Motor neuron (in vitro differentiated cells): ENCODE measurements at regions not wholly inside any gene's neighbourhood (a gene's known extent, or its start where the extent isn't known, plus 50 kb on each side); places are given as distances from the start of the nearest gene placed in this dataset.

Source experiments
- ATAC-seq, 8 experiments: fragments of 200-7000 bp; cut with Tn5 transposase; replicated peaks in 6 of 8; 2 replicates each; pipeline ENCODE4 v1.8.0; 2021; ENCODE audit warnings: mild to moderate bottlenecking in 8 of 8, moderate library complexity in 8 of 8
- H3K27ac ChIP-seq, 2 donors: fragments of 250-450 bp; sonication (Bioruptor Pico); 2 replicates each; pipeline ENCODE4 v1.9.0; 2021; ENCODE audit warnings: antibody characterized with exemption in 2 of 2, mild to moderate bottlenecking in 2 of 2, moderate library complexity in 1 of 2
- H3K4me1 ChIP-seq, 2 donors: fragments of 250-450 bp; sonication (Bioruptor Pico); replicated peaks in 1 of 2; 2 replicates each; pipeline ENCODE4 v1.6.1; 2021; ENCODE audit warnings: antibody characterized with exemption in 2 of 2, mild to moderate bottlenecking in 2 of 2, moderate library complexity in 1 of 2
- H3K4me3 ChIP-seq, 5 donors: fragments of 250-450 bp; sonication (Bioruptor Pico); 2 replicates each; pipeline ENCODE4 v1.9.0; 2021; ENCODE audit warnings: antibody characterized with exemption in 5 of 5, mild to moderate bottlenecking in 5 of 5, moderate library complexity in 4 of 5
- WGBS, 10 experiments: fragments of 450-650 bp; shearing (Covaris generic); methylation state at CpG; one replicate each; pipeline ENCODE4 v1.0.0; 2022; 5-methylcytosine and 5-hydroxymethylcytosine counted together
- in situ Hi-C, 9 experiments: fragments of 400-800 bp; cut with MboI; loops; one replicate each; pipeline ENCODE4 v1.15.0; 2021; ENCODE audit warnings: low sequenced_read_pairs in 9 of 9, low pct_unique_long_range_greater_than_20kb in 2 of 9; ENCODE audit not compliant: unreplicated experiment in 9 of 9

DNA sequence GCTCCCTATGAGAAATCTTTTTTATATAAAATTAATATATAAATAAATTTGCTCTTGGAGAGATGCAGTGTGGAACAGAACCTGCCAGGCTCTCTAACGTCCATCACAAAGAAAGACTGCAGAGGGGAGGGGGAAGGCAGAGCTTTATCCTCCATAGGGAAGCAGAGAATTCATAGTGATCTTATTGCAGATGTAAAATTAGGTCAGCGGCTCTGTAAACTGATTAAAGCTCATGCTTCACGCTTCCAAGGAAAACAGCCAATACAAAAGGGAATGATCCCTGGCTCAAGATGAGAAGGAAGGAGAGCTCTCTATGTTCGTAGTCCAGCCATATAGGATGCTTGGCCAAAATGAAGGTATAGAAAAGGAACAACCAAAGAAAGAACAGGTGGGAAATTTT, 532.3 kb upstream of the PSMD7 start:
- WGBS, 10 experiments = 0 to 80% (median 67%) methylated on average over 1 to 4 of the region's 4 CpGs
- Histone ChIP-seq H3K4me1 (peaks cover 0 to 11% of the 10 kb centered on the region in 2 donors), H3K4me3 (no peak overlapping the region), H3K27ac (no peak overlapping the region)
- in situ Hi-C loops = no loop called here
- peak in 3 of 8 experiments; percentile 13 to 68 (median 22) for ATAC-seq

DNA sequence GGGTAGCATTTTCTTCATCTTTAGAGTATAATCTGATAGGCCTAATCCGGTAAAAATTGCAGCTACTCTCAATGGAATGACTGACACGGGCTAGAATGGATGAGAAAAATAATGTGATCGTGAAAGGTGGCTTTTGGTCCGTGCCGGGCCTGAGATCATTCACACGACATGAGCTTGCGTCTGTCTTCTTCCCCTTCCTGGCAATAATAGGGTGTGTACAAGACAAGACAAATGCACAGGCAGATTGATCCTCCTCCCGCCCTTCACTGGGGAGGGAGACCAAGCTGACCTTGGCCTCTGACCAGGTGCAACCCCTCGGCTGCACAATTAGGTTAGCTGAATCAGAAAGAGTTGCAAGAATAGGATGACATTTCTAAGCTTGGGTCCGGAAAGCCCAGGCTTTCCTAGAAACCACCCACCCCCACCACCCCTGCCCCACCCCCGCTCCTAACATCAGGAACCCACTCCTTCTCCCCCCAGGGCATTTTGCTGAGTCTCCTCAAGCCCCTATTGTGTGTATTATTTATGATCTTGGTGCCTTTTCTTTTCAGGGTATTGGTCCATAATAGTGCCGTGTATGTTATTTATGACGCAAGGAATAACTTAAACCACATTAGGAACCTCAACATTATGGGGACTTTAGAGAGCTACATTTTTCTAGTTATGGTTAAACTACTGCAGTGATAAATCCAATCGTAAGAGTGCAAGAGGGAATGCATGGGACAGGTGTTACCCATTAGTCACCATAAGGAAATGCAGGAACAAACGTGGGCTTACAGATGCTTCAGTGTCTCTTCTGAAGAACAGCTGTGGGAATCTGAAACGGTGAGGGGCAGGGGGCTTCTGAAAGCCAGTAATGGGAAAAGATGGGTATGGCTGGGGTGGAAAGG, 540.1 kb upstream of the PSMD7 start:
- Histone ChIP-seq H3K4me3 (no peak overlapping the region), H3K27ac (peak overlapping the region in 1 of 2 donors; percentile 56), H3K4me1 (peaks cover 28 to 34% of the 10 kb centered on the region in 2 donors)
- peak in 4 of 8 experiments; percentile 31 to 82 (median 78) for ATAC-seq
- WGBS, 10 experiments = 2 to 65% (median 47%) methylated on average over 1 to 10 of the region's 16 CpGs
- in situ Hi-C loops = no loop called here

DNA sequence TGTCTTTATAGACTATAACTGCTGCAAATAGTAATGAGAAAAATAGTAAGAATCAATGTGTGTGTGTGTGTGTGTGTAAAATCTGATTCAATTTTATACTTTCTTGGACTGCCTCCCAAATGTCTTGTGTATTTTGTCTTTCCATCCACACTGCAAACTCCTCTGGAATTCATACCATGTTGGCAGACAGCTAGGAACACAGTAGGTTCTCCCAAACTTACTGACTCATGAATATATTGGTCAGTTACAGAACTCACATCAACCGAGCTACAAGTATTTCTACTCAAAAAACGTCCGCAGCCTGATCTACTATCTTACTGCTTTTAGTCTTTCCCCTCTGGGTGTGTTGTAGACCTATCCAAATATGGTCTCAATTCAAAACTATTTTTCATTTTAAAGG, 542.7 kb upstream of the PSMD7 start:
- H3K4me1 ChIP-seq = peaks cover 28 to 34% of the 10 kb centered on the region in 2 donors
- H3K27ac ChIP-seq = no peak overlapping the region
- H3K4me3 ChIP-seq = no peak overlapping the region
- ATAC-seq = no peak
- WGBS, 10 experiments = 31 to 100% (median 73%) methylated on average over 1 to 3 of the region's 3 CpGs; no CpG with 5 or more reads in 3 of the 10 experiments
- in situ Hi-C loops = no loop called here

DNA sequence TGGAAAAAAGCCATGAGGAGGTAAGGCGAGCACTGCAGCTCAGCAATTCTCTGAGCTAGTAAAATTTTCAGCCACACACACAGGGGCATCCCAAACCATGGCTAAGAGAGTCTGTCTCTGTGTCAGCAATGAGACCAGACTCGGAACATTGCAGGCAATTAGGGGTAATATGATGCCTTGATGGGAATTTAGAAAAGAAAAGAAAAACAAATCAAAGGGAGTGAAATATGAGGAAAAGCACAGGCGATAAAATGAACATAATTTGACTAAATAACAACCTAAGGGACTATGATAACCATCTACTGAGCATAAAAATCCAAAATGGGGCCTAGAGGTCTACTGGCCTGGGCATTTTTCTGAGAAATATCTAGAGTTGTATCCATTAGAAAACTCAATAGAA, 546.0 kb upstream of the PSMD7 start:
- in situ Hi-C loops = no loop called here
- no peak for ATAC-seq
- Histone ChIP-seq H3K27ac (no peak overlapping the region), H3K4me1 (peaks cover 14 to 17% of the 10 kb centered on the region in 2 donors), H3K4me3 (no peak overlapping the region)
- 3 to 89% (median 62%) methylated on average over 1 to 3 of the region's 3 CpGs for WGBS, 10 experiments

DNA sequence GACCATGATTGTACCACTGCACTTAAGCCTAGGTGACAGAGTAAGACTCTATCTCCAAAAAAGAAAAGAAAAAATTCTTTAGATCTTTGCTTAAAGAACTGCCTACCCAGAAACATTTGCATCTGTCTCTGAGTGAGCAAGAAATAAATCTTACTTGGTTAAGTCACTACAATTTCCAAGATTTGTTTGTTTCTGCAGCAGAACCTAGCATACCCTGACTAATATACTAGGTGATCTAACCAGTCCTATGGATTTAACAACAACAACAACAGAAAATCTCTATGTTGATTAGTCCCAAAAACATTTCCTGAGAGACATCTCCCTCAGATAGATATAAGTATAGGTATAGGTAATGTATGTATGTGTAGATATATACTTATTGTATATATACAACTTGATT, 549.3 kb upstream of the PSMD7 start:
- H3K27ac ChIP-seq = no peak overlapping the region
- no peak overlapping the region for H3K4me3 ChIP-seq
- no peak for ATAC-seq
- H3K4me1 ChIP-seq = peaks cover 0 to 15% of the 10 kb centered on the region in 2 donors
- in situ Hi-C loops = no loop called here

DNA sequence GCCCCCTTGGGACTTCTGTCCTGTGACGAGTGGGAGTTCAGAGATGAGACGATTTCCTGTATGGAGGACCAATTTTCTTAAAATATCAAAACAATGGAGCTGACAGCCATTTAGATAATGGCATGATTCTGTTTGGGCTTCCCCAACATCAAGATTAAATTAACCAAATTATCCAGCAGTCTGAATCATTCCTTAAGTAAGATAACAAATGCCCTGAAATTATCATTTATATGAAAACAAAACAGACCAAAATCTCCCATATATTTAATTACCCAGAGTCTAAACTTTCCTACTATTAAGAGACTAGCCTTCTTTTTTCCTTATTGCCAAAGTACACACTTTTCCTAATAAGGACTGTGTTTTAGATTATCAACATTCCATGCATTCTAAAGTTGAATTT, 550.1 kb upstream of the PSMD7 start:
- Histone ChIP-seq H3K4me3 (no peak overlapping the region), H3K27ac (no peak overlapping the region), H3K4me1 (peaks cover 0 to 15% of the 10 kb centered on the region in 2 donors)
- in situ Hi-C loops = no loop called here
- WGBS, 10 experiments = 0 to 100% (median 85%) methylated on average over 2 of the region's 2 CpGs; no CpG with 5 or more reads in 3 of the 10 experiments
- no peak for ATAC-seq

DNA sequence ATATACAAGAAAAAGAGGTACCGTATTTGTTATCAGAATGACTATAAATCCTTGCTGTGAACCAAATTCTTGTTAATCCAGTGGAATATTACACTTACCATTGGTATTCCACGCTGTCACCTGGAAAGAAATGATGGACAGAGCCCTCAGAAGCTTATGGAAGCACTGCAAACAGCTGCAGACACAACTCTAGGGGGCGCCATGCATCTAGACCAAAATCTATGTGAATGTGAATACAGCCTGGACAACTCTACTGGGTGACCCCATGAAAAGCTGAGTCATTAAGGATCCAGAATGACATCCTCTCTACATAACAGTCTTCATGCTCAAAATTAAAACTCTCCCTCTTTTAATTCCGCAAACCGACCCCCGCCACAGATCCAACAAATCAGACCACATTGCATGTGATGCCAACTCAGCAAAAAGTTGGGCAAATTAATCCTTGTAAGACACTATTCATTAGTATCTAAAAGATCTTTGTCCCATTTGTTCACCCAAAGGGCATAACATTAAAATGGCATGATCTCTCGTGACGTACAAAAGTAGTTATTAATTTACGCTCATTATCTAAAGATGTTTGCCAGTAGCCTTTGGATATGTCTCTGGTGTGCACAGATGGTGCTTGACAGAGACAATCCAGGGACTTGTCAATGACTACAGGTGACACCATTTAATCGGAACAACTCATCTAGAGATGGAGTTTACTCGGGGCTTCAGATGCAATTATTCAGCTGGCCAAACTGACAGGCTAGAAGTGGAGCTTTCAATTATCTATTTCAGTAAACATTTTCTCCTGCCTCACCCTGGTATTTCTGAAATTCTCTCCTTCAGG, 552.7 kb upstream of the PSMD7 start:
- WGBS, 10 experiments = 34 to 98% (median 88%) methylated on average over 1 to 10 of the region's 11 CpGs
- no peak overlapping the region for H3K4me3 ChIP-seq
- in situ Hi-C loops = no loop called here
- H3K4me1 ChIP-seq = peaks cover 2 to 15% of the 10 kb centered on the region in 2 donors
- no peak for ATAC-seq
- H3K27ac ChIP-seq = no peak overlapping the region

DNA sequence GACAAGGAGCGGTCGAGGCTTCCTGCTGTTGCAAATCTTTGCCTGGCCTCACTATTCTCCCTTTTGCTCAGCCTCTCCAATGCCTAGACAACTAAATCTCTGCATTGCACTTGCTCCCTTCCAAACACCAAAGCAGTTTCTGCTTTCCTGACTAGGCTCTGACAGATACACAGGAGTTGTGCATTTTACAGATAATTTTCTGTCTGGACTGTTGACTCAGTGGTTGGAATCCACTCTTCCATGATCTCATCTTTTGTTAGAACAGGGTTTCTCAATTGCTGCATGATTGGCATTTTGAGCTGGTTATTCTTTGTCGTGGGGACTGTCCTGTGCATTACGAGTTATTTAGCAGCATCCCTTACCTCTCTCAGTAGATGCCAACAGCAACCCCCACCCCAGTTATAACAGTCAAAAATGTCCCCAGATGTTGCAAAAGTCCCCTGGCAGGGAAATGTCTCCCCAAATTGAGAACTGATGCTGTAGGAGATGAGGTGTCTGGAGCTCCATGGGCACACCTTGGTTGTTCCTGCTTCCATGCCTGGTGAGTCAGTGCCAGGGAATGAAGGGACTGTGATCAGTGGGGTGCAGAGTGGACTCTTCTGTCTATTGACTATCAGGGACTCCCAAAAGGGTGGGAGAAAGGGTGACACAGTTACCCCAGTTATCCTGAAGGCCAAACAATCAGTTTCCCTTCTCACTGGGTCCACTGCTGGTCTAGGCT, 557.4 kb upstream of the PSMD7 start:
- in situ Hi-C loops = no loop called here
- 30 to 100% (median 84%) methylated on average over 1 to 3 of the region's 4 CpGs; no CpG with 5 or more reads in 4 of the 10 experiments for WGBS, 10 experiments
- H3K27ac ChIP-seq = peak overlapping the region in 1 of 2 donors; percentile 34
- ATAC-seq = no peak
- H3K4me3 ChIP-seq = no peak overlapping the region
- peaks cover 5 to 16% of the 10 kb centered on the region in 2 donors for H3K4me1 ChIP-seq

DNA sequence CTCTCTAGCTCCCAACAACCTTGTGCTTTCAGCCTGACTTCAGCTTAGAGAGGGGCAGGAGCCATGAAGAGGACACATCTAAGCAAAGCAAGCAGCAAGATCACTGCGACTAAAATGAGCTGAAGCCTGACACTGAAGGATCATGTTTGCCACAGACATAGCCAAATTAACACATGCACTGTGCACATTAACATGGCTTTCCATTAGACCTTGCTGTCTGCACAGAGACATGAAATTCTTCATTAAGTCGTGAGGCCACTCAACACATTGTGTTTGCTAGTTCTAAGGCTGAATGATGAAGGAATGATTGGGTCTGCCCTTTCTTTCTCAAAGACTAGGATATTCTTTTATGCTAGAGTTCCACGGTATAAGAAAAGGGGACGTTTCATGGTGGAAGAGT, 558.3 kb upstream of the PSMD7 start:
- in situ Hi-C loops = no loop called here
- peak in 3 of 8 experiments; percentile 60 to 73 (median 61) for ATAC-seq
- peaks cover 0 to 16% of the 10 kb centered on the region in 2 donors for H3K4me1 ChIP-seq
- H3K4me3 ChIP-seq = no peak overlapping the region
- 0 to 67% (median 36%) methylated on average over 1 to 4 of the region's 4 CpGs; no CpG with 5 or more reads in 2 of the 10 experiments for WGBS, 10 experiments
- H3K27ac ChIP-seq = no peak overlapping the region

DNA sequence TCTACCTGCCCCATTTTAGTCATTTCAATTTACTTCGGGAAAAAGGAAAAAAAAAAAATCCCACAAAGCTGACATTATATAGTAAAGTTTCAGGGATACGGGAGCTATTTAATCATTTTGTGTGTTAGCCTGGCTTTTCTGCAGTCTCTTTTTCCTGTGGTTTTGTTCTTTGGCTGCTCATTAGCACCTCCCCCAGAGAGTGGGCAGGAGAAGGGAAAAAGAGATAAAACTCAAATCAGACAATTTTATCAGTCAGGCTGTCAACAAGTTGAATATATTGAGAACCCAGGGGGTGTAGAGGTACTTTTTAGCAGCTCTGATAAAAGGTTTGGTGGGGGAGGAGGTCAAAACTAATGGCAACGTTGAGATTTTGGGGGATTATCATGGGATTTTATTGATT, 559.0 kb upstream of the PSMD7 start:
- in situ Hi-C loops = no loop called here
- H3K4me1 ChIP-seq = peaks cover 0 to 16% of the 10 kb centered on the region in 2 donors
- no peak for ATAC-seq
- 6 to 89% (median 68%) methylated on average over 1 to 3 of the region's 3 CpGs; no CpG with 5 or more reads in 2 of the 10 experiments for WGBS, 10 experiments
- H3K4me3 ChIP-seq = no peak overlapping the region
- no peak overlapping the region for H3K27ac ChIP-seq

DNA sequence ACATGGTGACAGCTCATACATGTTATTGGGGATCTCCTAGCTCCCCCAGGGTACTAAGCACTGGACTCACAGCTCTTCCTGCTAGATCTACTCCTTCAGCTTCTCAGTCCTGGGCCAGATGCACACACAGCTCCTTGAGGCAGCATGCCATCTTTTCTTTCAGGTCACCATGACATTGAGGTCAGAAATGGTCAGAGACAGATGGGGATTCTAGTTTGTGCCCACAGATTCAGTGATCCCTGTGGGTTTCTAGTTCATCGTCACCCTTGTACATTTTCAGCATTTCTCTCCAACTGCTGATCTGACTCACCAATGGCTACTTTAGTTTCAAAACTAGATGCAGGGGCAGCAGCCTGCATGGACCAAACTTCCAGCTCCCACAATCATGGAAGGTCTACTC, 560.7 kb upstream of the PSMD7 start:
- ATAC-seq = no peak
- Histone ChIP-seq H3K27ac (no peak overlapping the region), H3K4me3 (no peak overlapping the region), H3K4me1 (peaks cover 0 to 16% of the 10 kb centered on the region in 2 donors)
- in situ Hi-C loops = no loop called here
- 67 to 100% (median 100%) methylated on average over 1 of the region's 1 CpG; no CpG with 5 or more reads in 5 of the 10 experiments for WGBS, 10 experiments

DNA sequence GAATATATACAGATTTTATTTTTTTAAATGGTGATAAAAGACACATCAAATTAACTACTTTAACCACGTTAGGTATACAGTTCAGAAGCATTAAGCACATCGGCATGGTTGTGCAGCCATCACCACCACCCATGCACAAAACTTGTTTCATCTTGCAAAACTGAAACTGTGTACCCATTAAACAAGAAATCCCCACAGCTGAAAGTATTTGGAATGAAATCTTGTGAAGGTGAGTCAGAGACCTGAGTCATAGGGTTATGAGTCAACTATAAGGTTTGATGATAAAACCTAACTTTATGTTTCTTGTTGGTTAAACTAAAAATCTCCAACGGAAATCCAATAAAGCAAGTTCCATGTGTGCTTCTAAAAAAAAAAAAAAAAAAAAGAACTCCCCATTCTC, 561.6 kb upstream of the PSMD7 start:
- Histone ChIP-seq H3K27ac (no peak overlapping the region), H3K4me3 (no peak overlapping the region), H3K4me1 (peaks cover 0 to 16% of the 10 kb centered on the region in 2 donors)
- 18 to 100% (median 90%) methylated on average over 1 to 3 of the region's 3 CpGs for WGBS, 10 experiments
- ATAC-seq = peak in 1 of 8 experiments; percentile 42
- in situ Hi-C loops = no loop called here

DNA sequence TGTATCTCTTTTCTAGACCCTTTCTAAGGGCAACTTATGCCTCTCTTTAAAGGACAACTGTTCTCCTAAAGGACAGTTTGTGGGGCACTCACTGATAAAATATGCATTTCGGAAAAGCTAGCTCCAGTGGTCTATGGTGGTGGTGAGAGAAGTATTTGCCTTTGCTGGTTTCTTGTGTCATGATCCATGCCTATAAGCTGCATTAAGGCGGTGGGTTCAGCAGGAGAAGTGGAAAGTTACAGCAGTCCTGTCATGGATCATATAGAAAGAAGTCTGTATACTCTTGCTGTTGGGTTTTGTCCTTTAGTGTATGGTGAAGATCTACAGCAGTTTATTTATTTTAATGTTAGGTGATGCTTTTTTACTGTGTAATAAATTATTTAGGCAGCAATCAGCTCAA, 563.9 kb upstream of the PSMD7 start:
- in situ Hi-C loops = no loop called here
- ATAC-seq = no peak
- Histone ChIP-seq H3K4me1 (peaks cover 0 to 6% of the 10 kb centered on the region in 2 donors), H3K4me3 (no peak overlapping the region), H3K27ac (no peak overlapping the region)
- 23 to 100% (median 94%) methylated on average over 1 to 2 of the region's 2 CpGs; no CpG with 5 or more reads in 3 of the 10 experiments for WGBS, 10 experiments
